Astrocyte (in vitro differentiated cells and primary cell): ENCODE measurements at regions not wholly inside any gene's neighbourhood (a gene's known extent, or its start where the extent isn't known, plus 50 kb on each side); places are given as distances from the start of the nearest gene placed in this dataset.
"Not testable (repeated sequence)": the region's sequence is repeated elsewhere in the genome, so short reads cannot be mapped to it uniquely, and the experiment has no call there.

Experiments used
- DNase-seq: peaks from one replicate; pipeline ENCODE4 v3.0.0-alpha.2; 2010; ENCODE audit warnings: low read depth
- FAIRE-seq: peaks from 2 replicates; lab custom pipeline; 2011; peaks lifted over from hg19 to GRCh38; lab: Jason Lieb, UNC
- H2AFZ ChIP-seq: 2 replicates; pipeline ENCODE4 v1.6.0; 2012; ENCODE audit warnings: low read depth, low read length, inconsistent platforms
- H3K27ac ChIP-seq: 2 replicates; pipeline ENCODE4 v1.5.1; 2011; ENCODE audit warnings: low read depth, low read length, inconsistent platforms
- H3K27me3 ChIP-seq: 2 replicates; pipeline ENCODE4 v1.6.0; 2011; ENCODE audit warnings: low read length, inconsistent platforms; ENCODE audit not compliant: insufficient read depth
- H3K36me3 ChIP-seq: 2 replicates; pipeline ENCODE4 v1.5.1; 2011; ENCODE audit warnings: low read length, inconsistent platforms; ENCODE audit not compliant: insufficient read depth
- H3K4me1 ChIP-seq: 2 replicates; pipeline ENCODE4 v1.5.1; 2011; ENCODE audit warnings: low read length, inconsistent platforms; ENCODE audit not compliant: insufficient read depth
- H3K4me2 ChIP-seq: 2 replicates; pipeline ENCODE4 v1.6.0; 2012; ENCODE audit warnings: low read length, inconsistent platforms
- H3K4me3 ChIP-seq: 2 replicates; pipeline ENCODE4 v1.5.1; 2011; ENCODE audit warnings: low read depth, mild to moderate bottlenecking, low read length, inconsistent platforms; ENCODE audit not compliant: insufficient read depth
- H3K79me2 ChIP-seq: 2 replicates; pipeline ENCODE4 v1.6.0; 2012; ENCODE audit warnings: mild to moderate bottlenecking, low read length, inconsistent platforms; ENCODE audit not compliant: insufficient read depth
- H3K9ac ChIP-seq: 2 replicates; pipeline ENCODE4 v1.6.0; 2012; ENCODE audit warnings: mild to moderate bottlenecking, low read length, inconsistent platforms
- H3K9me3 ChIP-seq: 2 replicates; pipeline ENCODE4 v1.5.1; 2012; ENCODE audit warnings: low read depth, mild to moderate bottlenecking, low read length, inconsistent platforms; ENCODE audit not compliant: insufficient read depth
- H4K20me1 ChIP-seq: 2 replicates; pipeline ENCODE4 v1.6.0; 2012; ENCODE audit warnings: low read length, inconsistent platforms; ENCODE audit not compliant: insufficient read depth
- H3K27ac Mint-ChIP-seq: one replicate; pipeline ENCODE4 v1.8.0; 2021; ENCODE audit warnings: mild to moderate bottlenecking, mixed read lengths; ENCODE audit not compliant: unreplicated experiment
- H3K27me3 Mint-ChIP-seq: one replicate; pipeline ENCODE4 v1.8.0; 2021; ENCODE audit warnings: low read depth, mixed read lengths; ENCODE audit not compliant: unreplicated experiment
- H3K36me3 Mint-ChIP-seq: one replicate; pipeline ENCODE4 v1.8.0; 2021; ENCODE audit warnings: low read depth, mixed read lengths; ENCODE audit not compliant: unreplicated experiment
- H3K4me1 Mint-ChIP-seq: one replicate; pipeline ENCODE4 v1.8.0; 2021; ENCODE audit warnings: low read depth, mixed read lengths; ENCODE audit not compliant: unreplicated experiment
- H3K4me3 Mint-ChIP-seq: one replicate; pipeline ENCODE4 v1.8.0; 2021; ENCODE audit warnings: mild to moderate bottlenecking, moderate library complexity, mixed read lengths; ENCODE audit not compliant: unreplicated experiment
- H3K9me3 Mint-ChIP-seq: one replicate; pipeline ENCODE4 v1.8.0; 2021; ENCODE audit warnings: mild to moderate bottlenecking, mixed read lengths; ENCODE audit not compliant: unreplicated experiment
- CTCF ChIP-seq: IDR thresholded peaks from 2 replicates; pipeline ENCODE4 v1.5.1; 2011; ENCODE audit warnings: low read depth, mild to moderate bottlenecking, inconsistent platforms, low read length, moderate library complexity; ENCODE audit not compliant: insufficient read depth
- EZH2 ChIP-seq: IDR thresholded peaks from 2 replicates; pipeline ENCODE4 v1.6.1; 2012; ENCODE audit warnings: mild to moderate bottlenecking, low read length, inconsistent platforms; ENCODE audit not compliant: insufficient read depth

GRCh38 chr6:103313432-103313831 lies 1546.3 kb downstream of the HACE1 start:
- no peak overlapping the region for H3K27ac Mint-ChIP-seq
- no peak for FAIRE-seq

GRCh38 chr6:103294376-103294775 lies 1565.3 kb downstream of the HACE1 start:
- not testable (repeated sequence) for H3K36me3 Mint-ChIP-seq, H3K27me3 ChIP-seq, H2AFZ ChIP-seq, H3K4me2 ChIP-seq, DNase-seq, H3K4me1 ChIP-seq, H3K36me3 ChIP-seq, H3K27ac ChIP-seq, H3K4me3 Mint-ChIP-seq, H3K27ac Mint-ChIP-seq, FAIRE-seq, H3K27me3 Mint-ChIP-seq, H3K9ac ChIP-seq, H3K9me3 Mint-ChIP-seq, H3K4me1 Mint-ChIP-seq, H3K4me3 ChIP-seq, H4K20me1 ChIP-seq, H3K79me2 ChIP-seq, H3K9me3 ChIP-seq

More at GRCh38 chr6:103313432-103313831, 1546.3 kb downstream of the HACE1 start:
- H3K4me3 Mint-ChIP-seq = no peak overlapping the region
- Histone ChIP-seq H3K27me3 (no peaks in the 10 kb centered on the region), H3K4me1 (no peaks in the 10 kb centered on the region), H3K36me3 (no peaks in the 10 kb centered on the region), H3K4me3 (no peak overlapping the region), H3K9me3 (no peaks in the 10 kb centered on the region), H3K79me2 (no peaks in the 10 kb centered on the region), H2AFZ (no peak overlapping the region), H3K9ac (no peak overlapping the region), H4K20me1 (no peaks in the 10 kb centered on the region), H3K27ac (no peak overlapping the region), H3K4me2 (no peak overlapping the region)
- H3K4me1 Mint-ChIP-seq = peaks cover 4% of the 10 kb centered on the region
- DNase-seq = no peak
- TF ChIP-seq CTCF = no peak
- TF ChIP-seq EZH2 = no peak
- H3K36me3 Mint-ChIP-seq = no peaks in the 10 kb centered on the region
- no peaks in the 10 kb centered on the region for H3K27me3 Mint-ChIP-seq
- H3K9me3 Mint-ChIP-seq = peaks cover 7% of the 10 kb centered on the region

GRCh38 chr6:103284835-103285234 lies 1574.9 kb downstream of the HACE1 start:
- Histone ChIP-seq H3K9ac (no peak overlapping the region), H3K4me1 (no peaks in the 10 kb centered on the region), H3K4me2 (no peak overlapping the region), H4K20me1 (no peaks in the 10 kb centered on the region), H2AFZ (no peak overlapping the region), H3K4me3 (no peak overlapping the region), H3K9me3 (peaks cover under 1% of the 10 kb centered on the region), H3K27me3 (no peaks in the 10 kb centered on the region), H3K27ac (no peak overlapping the region), H3K36me3 (no peaks in the 10 kb centered on the region), H3K79me2 (no peaks in the 10 kb centered on the region)
- H3K27ac Mint-ChIP-seq = no peak overlapping the region
- no peaks in the 10 kb centered on the region for H3K27me3 Mint-ChIP-seq
- DNase-seq (no peak), FAIRE-seq (no peak)
- H3K4me3 Mint-ChIP-seq = no peak overlapping the region
- peaks cover 3% of the 10 kb centered on the region for H3K9me3 Mint-ChIP-seq
- TF ChIP-seq CTCF (no peak), EZH2 (no peak)
- H3K36me3 Mint-ChIP-seq = no peaks in the 10 kb centered on the region
- H3K4me1 Mint-ChIP-seq = no peaks in the 10 kb centered on the region
